Spleen (tissue), 11 donors: ENCODE measurements at regions not wholly inside any gene's neighbourhood (a gene's known extent, or its start where the extent isn't known, plus 50 kb on each side); places are given as distances from the start of the nearest gene placed in this dataset.
A peak's percentile ranks its signal among the peaks of the same experiment; 100 is the strongest.

Experiments
- DNase-seq: peaks from one replicate; pipeline ENCODE4 v3.0.0-alpha.2; 2020
- H3K27ac ChIP-seq, 8 donors: fragments of 200-600 bp; sonication (generic) in 7 of 8; 1 replicate in 4 of 8; 2 replicates in 4 of 8; pipeline versions ENCODE4 v1.5.0 to v1.8.0; 2016 to 2021; ENCODE audit warnings: inconsistent platforms in 4 of 8, mild to moderate bottlenecking in 4 of 8, moderate library complexity in 1 of 8
- H3K27me3 ChIP-seq, 7 donors: fragments of 200-600 bp; sonication (generic) in 6 of 7; replicated peaks in 1 of 7; 1 replicate in 4 of 7; 2 replicates in 3 of 7; pipeline versions ENCODE4 v1.5.0 to v1.8.0; 2016 to 2021; ENCODE audit warnings: inconsistent platforms in 3 of 7, mild to moderate bottlenecking in 1 of 7
- H3K36me3 ChIP-seq, 6 donors: fragments of 200-600 bp; sonication (generic) in 5 of 6; 1 replicate in 4 of 6; 2 replicates in 2 of 6; pipeline versions ENCODE4 v1.5.0 to v1.8.0; 2016 to 2021; ENCODE audit warnings: inconsistent platforms in 2 of 6
- H3K4me1 ChIP-seq, 6 donors: fragments of 200-600 bp; sonication (generic) in 5 of 6; 1 replicate in 3 of 6; 2 replicates in 3 of 6; pipeline versions ENCODE4 v1.5.0 to v1.8.0; 2016 to 2021; ENCODE audit warnings: inconsistent platforms in 3 of 6
- H3K4me3 ChIP-seq, 8 donors: fragments of 200-600 bp; sonication (generic) in 7 of 8; 1 replicate in 4 of 8; 2 replicates in 4 of 8; pipeline versions ENCODE4 v1.5.0 to v1.8.0; 2016 to 2021; ENCODE audit warnings: inconsistent platforms in 4 of 8, mild to moderate bottlenecking in 4 of 8, moderate library complexity in 2 of 8
- H3K9me3 ChIP-seq, 8 donors: fragments of 200-600 bp; sonication (generic) in 7 of 8; 1 replicate in 4 of 8; 2 replicates in 4 of 8; pipeline versions ENCODE4 v1.5.0 to v1.8.0; 2016 to 2021; ENCODE audit warnings: inconsistent platforms in 4 of 8
- POLR2A ChIP-seq, 3 donors: fragments of 450-650 bp; IDR thresholded peaks; one replicate each; pipeline ENCODE4 v1.5.1; 2017; ENCODE audit warnings: antibody characterized with exemption in 3 of 3, mild to moderate bottlenecking in 1 of 3
- POLR2AphosphoS5 ChIP-seq, 3 donors: sonication (generic); formaldehyde crosslinking; IDR thresholded peaks; one replicate each; pipeline ENCODE4 v1.5.1; 2017; ENCODE audit warnings: antibody characterized with exemption in 3 of 3
- WGBS, 5 donors: extraction: QIAGEN DNeasy Blood & Tissue Kit in 3 of 5; methylation state at CpG; one replicate each; pipeline versions ENCODE4 v1.1.5 to v1.1.7; 2013 to 2018; 5-methylcytosine and 5-hydroxymethylcytosine counted together
- intact Hi-C: fragments of 100-400 bp; cut with DNase I; formaldehyde crosslinking; loops from one replicate; pipeline ENCODE4 v1.15.0; 2023; ENCODE audit warnings: low total_unique reads
- TF ChIP-seq, protein P1 (sequence below), 11 experiments: fragments of 200-600 bp in 7 of 11; fragments of 450-650 bp in 4 of 11; sonication (generic) in 4 of 11; IDR thresholded peaks in 8 of 11; conservative IDR thresholded peaks in 3 of 11; 1 replicate in 7 of 11; 2 replicates in 4 of 11; pipeline versions ENCODE4 v1.4.0 to v1.8.0; 2016 to 2021; ENCODE audit warnings: antibody characterized with exemption in 11 of 11, inconsistent platforms in 4 of 11, mild to moderate bottlenecking in 1 of 11
- donor health status: healthy with polysubstance abuse.
- donor health status: DM: no; HTN: no; CAD: no; lungs with moderate emphysema.
- donor health status: DM: no; HTN: no; CAD: no.
- donor health status: Bipolar disorder and iron deficiency.
- donor health status: healthy.
- donor health status: DM: no; HTN: no; CAD: no.
- donor health status: DM: yes; HTN: yes; CAD: no.

DNA sequence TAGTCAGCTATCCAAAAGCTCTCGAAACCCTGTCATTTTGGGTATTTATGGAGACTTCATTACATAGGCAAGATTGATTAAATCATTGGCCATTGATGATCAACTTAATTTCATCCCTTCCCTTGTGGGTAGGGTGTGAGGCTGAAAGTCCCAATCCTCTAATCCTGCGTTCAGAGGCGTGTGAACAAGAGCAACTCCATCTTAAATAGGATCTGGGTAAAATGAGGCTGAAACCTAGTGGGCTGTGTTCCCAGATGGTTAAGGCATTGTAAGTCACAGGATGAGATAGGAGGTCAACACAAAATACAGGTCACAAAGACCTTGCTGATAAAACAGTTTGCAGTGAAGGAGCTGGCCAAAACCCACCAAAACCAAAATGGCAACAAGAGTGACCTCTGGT lies 641.7 kb upstream of the GJE1 start:
- Histone ChIP-seq H3K36me3 (no peaks in the 10 kb centered on the region), H3K27me3 (no peaks in the 10 kb centered on the region), H3K4me3 (no peak overlapping the region), H3K9me3 (no peaks in the 10 kb centered on the region), H3K27ac (no peak overlapping the region), H3K4me1 (peaks cover 0 to 12% (median 7%) of the 10 kb centered on the region in 6 donors)
- DNase-seq: no peak
- TF ChIP-seq POLR2A (IDR thresholded peaks at IDR 0.05) (no peak), POLR2AphosphoS5 (IDR thresholded peaks at IDR 0.05) (no peak)
- TF ChIP-seq, protein P1, sequence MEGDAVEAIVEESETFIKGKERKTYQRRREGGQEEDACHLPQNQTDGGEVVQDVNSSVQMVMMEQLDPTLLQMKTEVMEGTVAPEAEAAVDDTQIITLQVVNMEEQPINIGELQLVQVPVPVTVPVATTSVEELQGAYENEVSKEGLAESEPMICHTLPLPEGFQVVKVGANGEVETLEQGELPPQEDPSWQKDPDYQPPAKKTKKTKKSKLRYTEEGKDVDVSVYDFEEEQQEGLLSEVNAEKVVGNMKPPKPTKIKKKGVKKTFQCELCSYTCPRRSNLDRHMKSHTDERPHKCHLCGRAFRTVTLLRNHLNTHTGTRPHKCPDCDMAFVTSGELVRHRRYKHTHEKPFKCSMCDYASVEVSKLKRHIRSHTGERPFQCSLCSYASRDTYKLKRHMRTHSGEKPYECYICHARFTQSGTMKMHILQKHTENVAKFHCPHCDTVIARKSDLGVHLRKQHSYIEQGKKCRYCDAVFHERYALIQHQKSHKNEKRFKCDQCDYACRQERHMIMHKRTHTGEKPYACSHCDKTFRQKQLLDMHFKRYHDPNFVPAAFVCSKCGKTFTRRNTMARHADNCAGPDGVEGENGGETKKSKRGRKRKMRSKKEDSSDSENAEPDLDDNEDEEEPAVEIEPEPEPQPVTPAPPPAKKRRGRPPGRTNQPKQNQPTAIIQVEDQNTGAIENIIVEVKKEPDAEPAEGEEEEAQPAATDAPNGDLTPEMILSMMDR (IDR thresholded peaks at IDR 0.05 in 8 of 11, conservative IDR thresholded peaks at IDR 0.05 in 3 of 11): no peak
- 91 to 96% (median 93%) methylated on average over 3 of the region's 3 CpGs for WGBS, 5 donors
- intact Hi-C loops: no loop called here

DNA sequence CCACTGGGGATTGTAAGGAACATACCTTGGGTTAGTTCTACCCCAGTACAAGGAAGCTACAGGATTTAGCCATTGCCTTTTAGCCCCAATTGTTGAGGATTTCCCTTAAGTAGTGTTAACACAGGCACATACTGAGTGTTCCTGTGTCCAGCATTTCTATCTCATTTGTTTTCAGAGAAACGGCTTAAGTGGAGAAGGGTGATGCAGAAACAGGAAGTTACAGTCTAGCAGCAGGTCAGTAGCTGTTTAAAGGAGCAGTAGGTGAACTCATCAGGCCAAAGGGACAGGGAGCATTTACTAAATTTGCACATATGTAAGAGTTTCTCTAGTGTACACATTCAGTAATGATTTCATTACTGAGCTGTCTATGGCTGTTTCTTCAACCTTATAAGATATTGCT lies 644.2 kb upstream of the GJE1 start:
- no peaks in the 10 kb centered on the region for H3K27me3 ChIP-seq
- H3K4me3 ChIP-seq: no peak overlapping the region
- WGBS, 5 donors: 0 to 12% (median 3%) methylated on average over 1 of the region's 1 CpG
- no peaks in the 10 kb centered on the region for H3K9me3 ChIP-seq
- H3K27ac ChIP-seq: peak overlapping the region in 4 of 8 donors; percentile 12 to 51 (median 35)
- DNase-seq: no peak
- TF ChIP-seq, protein P1 (IDR thresholded peaks at IDR 0.05 in 8 of 11, conservative IDR thresholded peaks at IDR 0.05 in 3 of 11): no peak
- no peak for TF ChIP-seq POLR2A (IDR thresholded peaks at IDR 0.05)
- TF ChIP-seq POLR2AphosphoS5 (IDR thresholded peaks at IDR 0.05): no peak
- H3K4me1 ChIP-seq: peaks cover 8 to 36% (median 22%) of the 10 kb centered on the region in 6 donors
- H3K36me3 ChIP-seq: no peaks in the 10 kb centered on the region
- intact Hi-C loops: no loop called here

DNA sequence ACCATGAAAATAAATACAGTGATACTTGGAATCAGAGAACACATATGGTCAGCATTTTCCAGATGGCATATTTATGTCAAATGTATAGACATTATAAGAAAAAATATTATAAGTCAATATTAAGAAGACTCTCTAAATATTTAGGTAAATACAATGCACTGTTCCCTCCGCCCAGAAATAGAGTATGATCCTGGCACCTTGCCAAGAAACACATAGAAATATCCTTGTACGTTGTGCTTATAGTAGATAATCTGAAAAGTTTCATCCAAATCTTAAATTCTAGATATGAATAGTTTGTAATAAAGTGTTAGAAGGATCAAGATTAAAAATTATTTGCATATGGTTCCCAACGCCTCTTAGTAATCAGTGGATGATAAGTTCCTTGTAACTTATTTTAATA lies 645.8 kb upstream of the GJE1 start:
- H3K9me3 ChIP-seq: no peaks in the 10 kb centered on the region
- no peaks in the 10 kb centered on the region for H3K36me3 ChIP-seq
- DNase-seq: no peak
- intact Hi-C loops: no loop called here
- no peak overlapping the region for H3K27ac ChIP-seq
- H3K4me3 ChIP-seq: no peak overlapping the region
- WGBS, 5 donors: 65 to 88% (median 71%) methylated on average over 3 of the region's 3 CpGs
- TF ChIP-seq POLR2AphosphoS5 (IDR thresholded peaks at IDR 0.05) (no peak), POLR2A (IDR thresholded peaks at IDR 0.05) (no peak)
- TF ChIP-seq, protein P1 (IDR thresholded peaks at IDR 0.05 in 8 of 11, conservative IDR thresholded peaks at IDR 0.05 in 3 of 11): no peak
- no peaks in the 10 kb centered on the region for H3K27me3 ChIP-seq
- peaks cover 12 to 51% (median 35%) of the 10 kb centered on the region in 6 donors for H3K4me1 ChIP-seq

DNA sequence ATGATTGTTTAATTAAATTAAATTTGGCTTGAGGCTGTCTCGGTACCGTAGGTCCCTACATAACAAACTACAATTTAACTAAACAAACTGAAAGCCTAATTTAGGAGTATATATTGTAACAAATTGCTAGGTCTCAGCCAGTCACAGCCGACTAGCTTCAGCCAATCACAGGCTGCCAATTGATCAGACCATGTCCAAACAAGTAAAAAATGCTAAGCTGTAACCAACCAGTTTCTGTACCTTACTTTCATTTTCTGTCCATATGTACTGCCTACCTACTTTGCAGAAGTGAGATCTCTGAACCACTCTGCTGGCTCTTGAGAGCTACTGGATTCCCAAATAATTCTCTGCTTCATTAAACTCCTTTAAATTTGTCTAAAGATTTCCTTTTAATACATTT lies 648.0 kb upstream of the GJE1 start:
- 55 to 72% (median 61%) methylated on average over 3 of the region's 3 CpGs for WGBS, 5 donors
- Histone ChIP-seq H3K27ac (peak overlapping the region; percentile 8 to 84 (median 81)), H3K36me3 (no peaks in the 10 kb centered on the region), H3K4me3 (peak overlapping the region in 1 of 8 donors; percentile 19), H3K9me3 (peaks cover 0 to 3% (median 0%) of the 10 kb centered on the region in 8 donors), H3K4me1 (peaks cover 12 to 54% (median 35%) of the 10 kb centered on the region in 6 donors), H3K27me3 (no peaks in the 10 kb centered on the region)
- DNase-seq: no peak
- intact Hi-C loops: no loop called here
- TF ChIP-seq POLR2AphosphoS5 (IDR thresholded peaks at IDR 0.05) (no peak), POLR2A (IDR thresholded peaks at IDR 0.05) (no peak)
- TF ChIP-seq, protein P1 (IDR thresholded peaks at IDR 0.05 in 8 of 11, conservative IDR thresholded peaks at IDR 0.05 in 3 of 11): no peak
